ENCODE measurements at regions not wholly inside any gene's neighbourhood (a gene's known extent, or its start where the extent isn't known, plus 50 kb on each side); places are given as distances from the start of the nearest gene placed in this dataset.
"Not testable (repeated sequence)": the region's sequence is repeated elsewhere in the genome, so short reads cannot be mapped to it uniquely, and the experiment has no call there.

GRCh38 chr3:87491843-87492242 lies 215.5 kb upstream of the POU1F1 start:
- DNase-seq (ENCODE audit: low spot score): no peak

- no peak for DNase-seq (ENCODE audit: low spot score)
Measured at GRCh38 chr3:87489892-87490291, 213.5 kb upstream of the POU1F1 start.

- no peak for DNase-seq (ENCODE audit: low spot score)
Measured at GRCh38 chr3:87488765-87489164, 212.4 kb upstream of the POU1F1 start.

- not testable (repeated sequence) for DNase-seq (ENCODE audit: low spot score)
Measured at GRCh38 chr3:87486635-87487034, 210.3 kb upstream of the POU1F1 start.

GRCh38 chr3:87486115-87486514 lies 209.7 kb upstream of the POU1F1 start:
- DNase-seq (ENCODE audit: low spot score): no peak

- no peak for DNase-seq (ENCODE audit: low spot score)
Measured at GRCh38 chr3:87478716-87479115, 202.3 kb upstream of the POU1F1 start.

- no peak for DNase-seq (ENCODE audit: low spot score)
Measured at GRCh38 chr3:87473944-87474343, 197.6 kb upstream of the POU1F1 start.

- DNase-seq (ENCODE audit: low spot score): peak; percentile 3
Measured at GRCh38 chr3:87468938-87469337, 192.6 kb upstream of the POU1F1 start.

GRCh38 chr3:87468235-87468634 lies 191.9 kb upstream of the POU1F1 start:
- DNase-seq (ENCODE audit: low spot score): no peak

GRCh38 chr3:87462228-87462627 lies 185.8 kb upstream of the POU1F1 start:
- DNase-seq (ENCODE audit: low spot score): no peak

GRCh38 chr3:87461443-87461842 lies 185.1 kb upstream of the POU1F1 start:
- no peak for DNase-seq (ENCODE audit: low spot score)

- DNase-seq (ENCODE audit: low spot score): no peak
Measured at GRCh38 chr3:87461036-87461435, 184.7 kb upstream of the POU1F1 start.

- no peak for DNase-seq (ENCODE audit: low spot score)
Measured at GRCh38 chr3:87448558-87448957, 172.2 kb upstream of the POU1F1 start.

- no peak for DNase-seq (ENCODE audit: low spot score)
Measured at GRCh38 chr3:87446849-87447387, 170.5 kb upstream of the POU1F1 start.

GRCh38 chr3:87442470-87442869 lies 166.1 kb upstream of the POU1F1 start:
- no peak for DNase-seq (ENCODE audit: low spot score)

- no peak for DNase-seq (ENCODE audit: low spot score)
Measured at GRCh38 chr3:87437765-87438164, 161.4 kb upstream of the POU1F1 start.

GRCh38 chr3:87436781-87437543 lies 160.6 kb upstream of the POU1F1 start:
- no peak for DNase-seq (ENCODE audit: low spot score)

- DNase-seq (ENCODE audit: low spot score): no peak
Measured at GRCh38 chr3:87435926-87436620, 159.7 kb upstream of the POU1F1 start.

GRCh38 chr3:87433445-87433844 lies 157.1 kb upstream of the POU1F1 start:
- DNase-seq (ENCODE audit: low spot score): not testable (repeated sequence)

GRCh38 chr3:87426918-87427317 lies 150.5 kb upstream of the POU1F1 start:
- DNase-seq (ENCODE audit: low spot score): peak; percentile 10

- DNase-seq (ENCODE audit: low spot score): no peak
Measured at GRCh38 chr3:87425056-87425455, 148.7 kb upstream of the POU1F1 start.

GRCh38 chr3:87423336-87423735 lies 147.0 kb upstream of the POU1F1 start:
- no peak for DNase-seq (ENCODE audit: low spot score)

GRCh38 chr3:87422333-87422732 lies 145.9 kb upstream of the POU1F1 start:
- DNase-seq (ENCODE audit: low spot score): no peak

Measured in hepatic stellate cell (primary cell).